Muscle of arm (tissue), 1 donor: ENCODE measurements at regions not wholly inside any gene's neighbourhood (a gene's known extent, or its start where the extent isn't known, plus 50 kb on each side); places are given as distances from the start of the nearest gene placed in this dataset.
A peak's percentile ranks its signal among the peaks of the same experiment; 100 is the strongest.
"Not testable (repeated sequence)": the region's sequence is repeated elsewhere in the genome, so short reads cannot be mapped to it uniquely, and the experiment has no call there.

ENCODE experiments used
- DNase-seq: peaks from one replicate; pipeline ENCODE4 v3.0.0-alpha.2; 2013

DNA sequence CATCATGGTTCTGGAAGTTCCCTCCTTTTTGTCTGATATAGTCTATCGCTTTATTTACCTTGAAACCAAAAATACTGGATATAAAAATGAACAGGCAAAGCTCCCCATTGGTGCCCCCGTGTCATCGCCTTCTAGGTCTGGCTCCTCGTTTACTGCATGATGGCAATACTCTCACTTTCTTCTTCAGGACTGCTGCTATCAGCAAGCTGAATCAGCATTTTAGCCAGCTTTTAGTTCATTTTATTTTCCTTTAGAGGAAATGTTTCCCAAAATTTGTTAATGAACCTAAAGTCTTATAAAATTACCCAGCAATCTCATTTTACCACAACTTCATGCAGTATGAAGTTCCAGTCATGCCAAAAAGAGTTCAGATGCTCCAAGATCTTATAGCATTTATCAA, 80.5 kb downstream of the ZIC3 start:
- no peak for DNase-seq

DNA sequence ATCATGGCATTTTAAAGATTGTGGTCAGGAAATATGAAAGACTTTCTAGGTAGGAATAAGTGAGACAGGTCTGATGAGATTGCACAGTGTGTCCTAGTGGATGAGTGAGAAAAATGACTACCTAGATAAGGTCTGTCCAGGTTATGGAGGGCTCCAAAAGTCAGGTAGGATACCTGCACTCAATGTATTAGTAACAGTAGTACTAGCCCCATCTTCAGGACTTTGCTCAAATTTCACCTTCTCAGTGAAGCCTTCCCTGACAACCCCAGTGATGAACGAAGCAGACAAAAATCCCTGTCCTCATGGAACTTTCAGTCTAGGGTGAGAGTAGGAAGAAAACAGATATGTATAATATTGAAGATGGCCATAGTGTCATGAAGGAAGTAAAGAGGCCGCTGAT, 85.7 kb downstream of the ZIC3 start:
- DNase-seq: no peak

GRCh38 chrX:137652086-137652485, 86.2 kb downstream of the ZIC3 start:
- no peak for DNase-seq

- no peak for DNase-seq
Measured at GRCh38 chrX:137654481-137654880, 88.6 kb downstream of the ZIC3 start.

DNA sequence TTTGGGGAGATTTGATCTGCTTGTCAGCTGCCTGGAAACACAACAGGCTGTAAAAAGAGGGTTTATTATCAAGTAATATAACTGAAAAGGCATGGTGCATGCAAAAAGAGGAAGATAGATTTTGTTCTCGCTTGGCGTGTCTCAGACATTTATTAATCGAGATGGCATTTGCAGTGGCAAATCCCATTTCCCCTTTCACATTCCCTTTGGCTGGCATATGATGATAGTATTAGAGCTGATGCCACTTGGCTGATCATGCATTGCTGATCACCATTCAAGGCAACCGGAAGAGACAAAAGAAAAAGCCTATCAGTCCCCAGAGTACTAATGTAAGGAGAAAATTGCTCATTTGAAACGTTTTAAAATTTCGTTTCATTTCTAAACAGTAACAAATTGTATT, 101.8 kb downstream of the ZIC3 start:
- no peak for DNase-seq

GRCh38 chrX:137684591-137684990, 118.7 kb downstream of the ZIC3 start:
- DNase-seq: no peak

DNA sequence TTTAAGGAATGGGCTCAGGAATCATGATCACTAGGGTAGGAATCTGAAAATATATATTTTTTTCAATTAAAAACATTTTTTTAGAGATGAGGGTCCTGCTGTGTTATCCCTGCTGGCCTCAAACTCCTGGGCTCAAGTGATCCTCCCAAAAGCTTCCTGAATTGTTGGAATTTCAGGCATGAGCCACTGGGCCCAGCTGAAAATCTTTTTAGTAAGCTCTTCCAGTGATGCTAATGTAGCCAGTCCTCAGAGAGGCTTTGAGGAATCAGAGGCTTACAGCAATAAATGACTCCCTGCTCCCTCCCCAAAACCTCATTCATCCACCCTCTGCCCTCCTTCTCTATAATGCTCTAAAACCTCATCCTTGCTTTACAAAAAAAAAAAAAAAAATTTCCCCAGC, 129.5 kb downstream of the ZIC3 start:
- no peak for DNase-seq

GRCh38 chrX:137707348-137707747, 141.4 kb downstream of the ZIC3 start:
- DNase-seq: no peak

DNA sequence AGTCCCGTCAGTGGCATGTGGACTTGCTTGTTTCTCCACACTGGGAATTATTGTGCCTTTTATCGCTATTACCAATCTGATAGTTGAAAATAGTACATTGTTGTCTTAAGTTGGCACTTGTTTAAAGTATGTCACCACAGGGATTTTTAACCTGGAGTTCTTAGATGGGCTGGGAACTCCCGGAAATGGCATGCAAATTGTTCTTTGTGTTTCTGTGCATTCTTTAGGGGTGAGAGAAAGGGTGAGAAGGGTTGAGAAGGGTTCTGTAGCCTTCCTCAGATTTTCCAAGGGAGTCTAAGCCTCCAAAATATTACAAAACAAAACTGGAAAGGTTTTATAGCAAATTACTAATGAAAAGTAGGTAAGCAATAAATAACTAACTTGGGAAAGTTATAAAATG, 176.9 kb downstream of the ZIC3 start:
- DNase-seq: no peak

DNA sequence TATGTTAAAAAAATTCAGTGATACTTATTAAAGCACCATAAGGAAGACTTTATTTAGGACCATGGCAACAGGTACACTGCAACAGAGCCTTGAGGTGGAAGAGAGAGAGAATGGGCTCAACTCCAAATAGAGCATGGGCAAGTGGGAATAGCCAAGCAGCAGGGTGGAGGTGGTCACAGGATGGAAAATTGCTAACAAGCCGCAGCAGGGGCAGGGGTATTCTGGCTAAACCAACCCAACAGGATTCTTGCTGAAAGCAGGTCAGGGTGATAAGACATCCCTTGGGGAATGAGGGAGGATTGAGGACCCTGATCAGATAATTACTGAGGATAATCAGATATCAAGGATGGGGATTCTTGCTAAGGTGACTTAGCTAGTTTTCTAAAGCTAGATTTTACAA, 177.5 kb downstream of the ZIC3 start:
- no peak for DNase-seq

- DNase-seq: no peak
Measured at GRCh38 chrX:137746289-137746688, 180.4 kb downstream of the ZIC3 start.

- DNase-seq: peak; percentile 6
Measured at GRCh38 chrX:137747244-137748043, 181.5 kb downstream of the ZIC3 start.

GRCh38 chrX:137748827-137749226, 182.9 kb downstream of the ZIC3 start:
- DNase-seq: no peak

DNA sequence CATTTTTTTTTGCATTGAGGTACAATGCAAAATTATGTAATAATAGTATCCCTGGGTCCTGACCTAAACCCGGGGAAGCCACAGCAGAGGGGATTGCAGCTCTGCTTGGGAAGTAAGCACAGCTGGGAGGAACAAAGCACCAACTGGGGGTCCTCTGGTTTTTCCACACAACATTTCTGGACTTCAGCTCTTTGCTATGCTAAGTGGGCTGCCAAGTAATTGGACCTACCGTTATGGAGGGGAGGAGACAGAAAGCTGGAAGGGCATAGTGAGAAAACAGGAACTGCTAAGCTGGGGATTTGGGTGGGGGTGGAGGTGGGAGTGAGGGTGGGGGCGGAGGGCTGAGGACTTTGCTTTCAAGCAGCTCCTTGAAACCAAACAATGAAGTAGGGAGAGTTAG, 183.3 kb downstream of the ZIC3 start:
- DNase-seq: no peak

GRCh38 chrX:137771537-137771936, 205.6 kb downstream of the ZIC3 start:
- no peak for DNase-seq

DNA sequence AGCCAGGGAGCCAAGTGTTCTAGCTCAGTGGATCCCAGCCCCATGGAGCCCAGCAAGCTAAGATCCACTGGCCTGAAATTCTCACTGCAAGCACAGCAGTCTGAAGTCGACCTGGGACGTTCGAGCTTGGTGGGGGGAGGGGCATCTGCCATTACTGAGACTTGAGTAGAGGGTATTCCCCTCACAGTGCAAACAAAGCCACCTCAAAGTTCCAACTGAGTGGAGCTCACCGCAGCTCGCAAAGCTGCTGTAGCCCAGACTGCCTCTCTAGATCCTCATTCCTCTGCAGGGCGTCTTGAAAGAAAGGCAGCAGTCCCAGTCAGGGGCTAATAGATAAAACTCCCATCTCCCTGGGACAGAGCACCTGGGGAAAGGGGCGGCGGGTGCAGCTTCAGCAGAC, 226.3 kb downstream of the ZIC3 start:
- DNase-seq: no peak

DNA sequence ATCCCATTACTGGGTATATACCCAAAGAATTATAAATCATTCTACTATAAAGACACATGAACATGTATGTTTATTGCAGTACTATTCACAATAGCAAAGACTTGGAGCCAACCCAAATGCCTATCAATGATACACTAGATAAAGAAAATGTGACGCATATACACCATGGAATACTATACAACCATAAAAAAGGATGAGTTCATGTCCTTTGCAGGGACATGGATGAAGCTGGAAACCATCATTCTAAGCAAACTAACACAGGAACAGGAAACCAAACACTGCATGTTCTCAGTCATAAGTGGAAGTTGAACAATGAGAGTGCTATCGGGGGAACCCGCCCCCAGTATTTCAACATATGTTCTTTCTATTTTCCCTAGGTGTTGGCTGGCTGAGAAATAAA, 232.0 kb downstream of the ZIC3 start:
- not testable (repeated sequence) for DNase-seq

DNA sequence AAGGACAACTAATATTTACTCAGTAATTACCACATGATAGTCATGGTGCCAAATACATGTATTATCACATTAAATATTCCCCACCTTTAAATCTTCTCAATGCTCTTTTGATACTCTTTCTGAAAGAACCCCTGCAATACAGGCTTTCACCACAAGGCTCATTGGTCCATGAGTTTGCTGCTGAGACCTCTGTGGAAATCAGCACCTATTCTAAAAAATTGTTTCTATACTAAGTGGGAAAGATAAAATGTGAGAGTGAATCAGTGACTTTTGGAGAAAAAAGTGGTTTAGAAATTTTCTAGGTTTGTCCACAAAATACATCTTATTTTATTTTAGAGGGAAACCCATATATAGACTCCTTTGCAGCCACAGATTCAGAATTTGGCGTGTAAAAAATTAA, 257.3 kb downstream of the ZIC3 start:
- DNase-seq: no peak

DNA sequence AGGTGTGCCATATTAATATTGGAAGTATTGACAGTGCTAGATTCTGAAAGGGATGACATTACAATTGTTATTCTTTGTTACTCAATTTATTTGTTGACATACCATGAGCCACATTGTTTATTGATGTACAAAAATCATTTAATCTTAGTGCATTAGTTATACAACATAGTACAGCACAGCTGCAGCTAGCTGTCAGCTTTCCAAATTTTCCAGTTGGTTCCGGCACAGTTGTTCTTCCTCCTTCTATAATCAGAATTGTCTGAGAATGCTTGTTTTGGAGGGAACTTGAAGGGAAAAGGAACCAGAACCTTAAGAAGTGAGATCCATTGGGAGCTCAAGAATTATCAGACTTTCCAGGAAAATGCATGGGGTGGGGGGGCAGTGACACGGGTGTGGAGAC, 281.4 kb downstream of the ZIC3 start:
- DNase-seq: peak; percentile 40

GRCh38 chrX:137848266-137848905, 282.5 kb downstream of the ZIC3 start:
- DNase-seq: no peak

DNA sequence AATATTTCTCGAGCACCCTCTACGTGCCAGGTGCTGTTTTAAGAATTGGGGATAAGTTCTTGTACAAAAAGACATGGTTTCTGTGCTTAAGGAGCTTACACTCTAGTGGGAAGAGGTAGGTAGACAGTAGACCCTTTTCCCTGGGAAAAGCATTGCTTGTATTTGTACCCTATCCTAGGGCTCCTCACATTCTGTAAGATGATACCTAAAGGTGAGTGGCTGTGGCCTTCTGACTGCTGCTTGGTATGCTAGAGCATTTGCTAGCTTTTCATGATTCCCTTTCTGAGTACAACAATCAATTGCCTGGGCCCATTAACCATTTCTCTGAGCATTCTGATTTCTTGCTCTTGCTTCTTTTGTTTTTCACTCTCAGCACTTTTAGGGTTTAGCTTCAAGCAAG, 286.6 kb downstream of the ZIC3 start:
- DNase-seq: no peak

- DNase-seq: no peak
Measured at GRCh38 chrX:137855490-137855889, 289.6 kb downstream of the ZIC3 start.

GRCh38 chrX:137858106-137858505, 292.2 kb downstream of the ZIC3 start:
- no peak for DNase-seq

DNA sequence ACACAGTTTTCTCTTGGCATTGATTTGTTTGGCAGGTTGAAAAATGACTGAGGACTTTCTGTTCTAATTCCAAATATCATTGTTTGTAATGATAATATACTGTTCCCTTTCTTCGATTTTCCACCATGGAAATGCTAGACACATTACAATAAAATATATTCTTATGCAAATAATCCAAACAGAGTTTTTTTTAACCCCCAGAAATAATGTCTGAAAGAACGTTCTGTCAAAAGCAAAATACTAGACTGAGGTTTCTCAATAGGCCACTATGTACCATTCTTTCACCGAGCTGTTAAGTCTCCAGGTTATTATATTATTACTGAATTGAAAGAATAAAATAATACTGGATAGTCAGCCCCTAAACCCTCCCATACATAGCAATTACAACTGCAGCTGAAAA, 312.5 kb downstream of the ZIC3 start:
- no peak for DNase-seq
